Body of pancreas (tissue), 4 donors: ENCODE measurements at regions not wholly inside any gene's neighbourhood (a gene's known extent, or its start where the extent isn't known, plus 50 kb on each side); places are given as distances from the start of the nearest gene placed in this dataset.

ENCODE experiments used
- POLR2A ChIP-seq, 3 donors: fragments of 450-650 bp; IDR thresholded peaks; one replicate each; pipeline ENCODE4 v1.6.1; 2016; ENCODE audit warnings: antibody characterized with exemption in 3 of 3, mild to moderate bottlenecking in 2 of 3
- TF ChIP-seq, protein P1 (sequence below), 7 experiments: fragments of 450-650 bp in 4 of 7; fragments of 200-600 bp in 3 of 7; sonication (generic) in 3 of 7; IDR thresholded peaks; one replicate each; pipeline ENCODE4 v1.5.1; 2016 to 2019; ENCODE audit warnings: antibody characterized with exemption in 7 of 7

DNA sequence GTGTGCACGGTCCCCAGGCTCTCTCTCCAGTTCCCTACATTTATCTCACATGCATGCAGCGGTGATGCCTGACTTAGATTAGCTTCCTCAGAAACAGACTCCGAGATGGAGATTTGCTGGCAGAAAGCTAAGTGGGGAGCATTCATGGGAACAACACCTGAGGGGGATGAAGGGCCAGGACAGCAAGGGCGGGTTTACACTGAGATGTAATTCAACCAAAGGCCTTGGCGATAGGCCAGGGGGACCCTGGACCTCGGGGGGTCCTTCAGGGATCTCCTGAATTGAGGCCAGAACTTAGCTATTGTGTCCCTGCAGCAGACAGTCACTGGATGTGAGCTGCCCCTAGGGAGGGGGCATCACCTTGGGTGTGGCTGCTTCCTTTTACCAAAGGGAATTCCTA, 246.1 kb upstream of the CSF3R start:
- no peak for TF ChIP-seq POLR2A (IDR thresholded peaks at IDR 0.05)
- TF ChIP-seq, protein P1, sequence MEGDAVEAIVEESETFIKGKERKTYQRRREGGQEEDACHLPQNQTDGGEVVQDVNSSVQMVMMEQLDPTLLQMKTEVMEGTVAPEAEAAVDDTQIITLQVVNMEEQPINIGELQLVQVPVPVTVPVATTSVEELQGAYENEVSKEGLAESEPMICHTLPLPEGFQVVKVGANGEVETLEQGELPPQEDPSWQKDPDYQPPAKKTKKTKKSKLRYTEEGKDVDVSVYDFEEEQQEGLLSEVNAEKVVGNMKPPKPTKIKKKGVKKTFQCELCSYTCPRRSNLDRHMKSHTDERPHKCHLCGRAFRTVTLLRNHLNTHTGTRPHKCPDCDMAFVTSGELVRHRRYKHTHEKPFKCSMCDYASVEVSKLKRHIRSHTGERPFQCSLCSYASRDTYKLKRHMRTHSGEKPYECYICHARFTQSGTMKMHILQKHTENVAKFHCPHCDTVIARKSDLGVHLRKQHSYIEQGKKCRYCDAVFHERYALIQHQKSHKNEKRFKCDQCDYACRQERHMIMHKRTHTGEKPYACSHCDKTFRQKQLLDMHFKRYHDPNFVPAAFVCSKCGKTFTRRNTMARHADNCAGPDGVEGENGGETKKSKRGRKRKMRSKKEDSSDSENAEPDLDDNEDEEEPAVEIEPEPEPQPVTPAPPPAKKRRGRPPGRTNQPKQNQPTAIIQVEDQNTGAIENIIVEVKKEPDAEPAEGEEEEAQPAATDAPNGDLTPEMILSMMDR (IDR thresholded peaks at IDR 0.05): no peak
